Adrenal gland (tissue), 5 donors: ENCODE measurements at regions not wholly inside any gene's neighbourhood (a gene's known extent, or its start where the extent isn't known, plus 50 kb on each side); places are given as distances from the start of the nearest gene placed in this dataset.

Experiments used
- CTCF ChIP-seq, 6 experiments: fragments of 450-650 bp in 4 of 6; fragments of 200-600 bp in 2 of 6; sonication (generic) in 1 of 6; IDR thresholded peaks; 1 replicate in 5 of 6; 2 replicates in 1 of 6; pipeline versions ENCODE4 v1.5.1 to v1.8.0; 2016 to 2021; ENCODE audit warnings: antibody characterized with exemption in 6 of 6, mild to moderate bottlenecking in 2 of 6, moderate library complexity in 1 of 6
- POLR2A ChIP-seq, 2 donors: fragments of 450-650 bp; IDR thresholded peaks; one replicate each; pipeline ENCODE4 v1.6.1; 2017; ENCODE audit warnings: antibody characterized with exemption in 2 of 2, mild to moderate bottlenecking in 2 of 2, moderate library complexity in 1 of 2
- donor health status: DM: no; HTN: no; CAD: no.

DNA sequence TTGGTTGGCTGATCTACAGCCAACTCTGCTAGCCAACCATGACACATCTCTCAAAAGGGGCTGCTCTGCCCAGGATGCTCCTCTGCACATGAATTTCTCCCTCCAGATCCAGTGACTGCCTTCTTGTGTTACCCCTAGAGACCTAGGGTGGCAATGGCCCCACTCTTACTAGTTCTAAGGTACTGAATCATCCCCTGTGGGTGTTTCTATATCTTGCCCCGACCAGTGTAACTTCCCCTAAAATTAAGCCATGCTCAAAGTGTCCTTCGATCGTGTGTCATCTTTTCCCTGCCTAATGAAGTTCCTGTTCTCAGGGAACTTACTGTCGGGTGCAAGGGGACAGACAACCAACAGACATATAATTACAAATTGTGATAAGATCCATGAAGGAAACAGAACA lies 113.3 kb downstream of the FAM76B start:
- TF ChIP-seq POLR2A (IDR thresholded peaks at IDR 0.05) = no peak
- TF ChIP-seq CTCF (IDR thresholded peaks at IDR 0.05) = no peak
